GM12878 (cell line): ENCODE measurements at regions not wholly inside any gene's neighbourhood (a gene's known extent, or its start where the extent isn't known, plus 50 kb on each side); places are given as distances from the start of the nearest gene placed in this dataset.

ENCODE experiments used
- CTCF ChIP-seq, 3 experiments: IDR thresholded peaks in 2 of 3; conservative IDR thresholded peaks in 1 of 3; 2 replicates each; pipeline ENCODE4 v1.5.1; 2011; ENCODE audit warnings: low read depth in 3 of 3, low read length in 3 of 3, mild to moderate bottlenecking in 3 of 3, control low read depth in 2 of 3, moderate library complexity in 2 of 3, inconsistent platforms in 1 of 3, mixed read lengths in 1 of 3; ENCODE audit not compliant: control insufficient read depth in 2 of 3, insufficient read depth in 1 of 3; ENCODE audit errors: extremely low read depth in 1 of 3
- FOXK2 ChIP-seq: fragments of 450-650 bp; IDR thresholded peaks from 2 replicates; pipeline ENCODE4 v1.6.1; 2017; ENCODE audit warnings: mild to moderate bottlenecking, moderate library complexity
- GATAD2B ChIP-seq: fragments of 450-650 bp; conservative IDR thresholded peaks from 2 replicates; pipeline ENCODE4 v1.6.1; 2017; ENCODE audit warnings: low read depth, mild to moderate bottlenecking, moderate library complexity

DNA sequence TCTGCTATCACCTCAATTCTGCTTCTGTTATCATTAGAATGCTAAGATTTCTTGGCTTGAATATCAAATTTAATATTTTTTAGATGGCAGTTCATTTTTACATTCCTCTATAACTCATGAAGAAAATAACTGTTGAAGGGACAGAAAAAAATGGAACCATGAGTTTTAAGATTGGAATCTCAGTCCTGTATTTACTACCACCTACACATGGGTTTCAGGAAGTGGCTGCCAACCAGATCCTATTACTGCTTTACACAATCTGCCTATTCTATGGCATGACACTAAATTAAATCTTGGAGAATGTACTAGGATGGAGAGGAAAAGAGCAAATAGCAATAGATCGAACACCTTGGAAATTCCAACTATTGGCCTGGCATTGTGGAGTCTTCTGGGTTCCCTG is 140.8 kb downstream of the DUSP6 start:
- TF ChIP-seq FOXK2 (no peak), CTCF (IDR thresholded peaks at IDR 0.05 in 2 of 3, conservative IDR thresholded peaks at IDR 0.05 in 1 of 3; ENCODE audit: control insufficient read depth in 2 of 3, extremely low read depth in 1 of 3, insufficient read depth in 1 of 3, low read depth in 3 of 3, low read length in 3 of 3) (no peak), GATAD2B (no peak)
